ENCODE measurements at regions not wholly inside any gene's neighbourhood (a gene's known extent, or its start where the extent isn't known, plus 50 kb on each side); places are given as distances from the start of the nearest gene placed in this dataset.

GRCh38 chr2:126579868-126580267 is 76.1 kb upstream of the GYPC start:
- TF ChIP-seq CTCF (conservative IDR thresholded peaks at IDR 0.05 in 1 of 2, IDR thresholded peaks at IDR 0.05 in 1 of 2; ENCODE audit: extremely low read depth in 1 of 2, insufficient read depth in 1 of 2, low read depth in 1 of 2, low read length in 2 of 2) (no peak), EZH2 (IDR thresholded peaks at IDR 0.05; ENCODE audit: borderline replicate concordance, low read length) (no peak)
